ENCODE measurements at regions not wholly inside any gene's neighbourhood (a gene's known extent, or its start where the extent isn't known, plus 50 kb on each side); places are given as distances from the start of the nearest gene placed in this dataset.

DNA sequence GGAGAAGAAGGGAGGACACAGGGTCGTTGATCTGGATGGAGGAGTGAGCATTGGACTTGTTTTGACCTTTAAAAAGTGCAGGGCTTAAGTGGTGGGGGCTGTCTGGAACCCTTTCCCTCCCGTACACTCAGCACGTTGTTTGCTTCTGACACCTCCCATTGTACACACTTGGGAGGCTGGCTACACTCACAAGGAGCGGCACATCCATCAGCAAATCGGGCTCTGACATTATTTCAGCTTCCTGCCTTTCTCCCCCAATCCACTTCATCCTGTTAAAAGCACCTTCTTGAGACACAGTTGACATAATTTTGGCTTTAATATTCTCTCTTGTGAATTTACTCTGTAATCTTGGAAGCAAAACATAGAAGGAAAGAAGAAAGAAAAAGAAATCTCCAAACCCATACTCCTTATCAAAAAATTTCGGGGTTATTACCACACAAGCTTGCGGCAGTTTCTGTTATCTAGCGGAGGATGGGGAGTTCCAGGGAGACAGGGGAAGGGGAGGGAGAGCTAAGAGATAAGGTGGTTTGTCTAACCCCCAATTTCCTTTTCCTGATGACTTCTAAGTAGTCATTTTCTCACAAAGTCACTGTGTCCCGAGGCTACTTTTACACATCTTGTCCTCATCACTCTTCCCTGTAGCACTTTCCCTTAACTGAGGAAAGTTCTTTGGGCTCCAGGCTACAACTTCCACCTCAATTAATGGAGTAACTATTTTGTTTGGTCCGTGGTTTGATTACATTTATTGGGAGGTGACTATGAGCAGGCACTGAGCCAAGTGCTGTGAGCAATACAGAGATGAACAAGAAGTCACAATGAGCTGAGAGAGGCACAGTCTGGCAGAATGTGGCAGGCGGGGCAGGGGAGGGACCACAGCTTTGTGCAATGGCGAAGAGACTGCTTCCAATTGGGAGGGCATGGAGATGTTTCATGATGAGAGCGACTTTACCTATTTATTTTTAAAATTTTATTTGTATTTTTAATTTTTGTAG lies 240.1 kb upstream of the MEX3C start (continued):
- TF ChIP-seq, protein P1, sequence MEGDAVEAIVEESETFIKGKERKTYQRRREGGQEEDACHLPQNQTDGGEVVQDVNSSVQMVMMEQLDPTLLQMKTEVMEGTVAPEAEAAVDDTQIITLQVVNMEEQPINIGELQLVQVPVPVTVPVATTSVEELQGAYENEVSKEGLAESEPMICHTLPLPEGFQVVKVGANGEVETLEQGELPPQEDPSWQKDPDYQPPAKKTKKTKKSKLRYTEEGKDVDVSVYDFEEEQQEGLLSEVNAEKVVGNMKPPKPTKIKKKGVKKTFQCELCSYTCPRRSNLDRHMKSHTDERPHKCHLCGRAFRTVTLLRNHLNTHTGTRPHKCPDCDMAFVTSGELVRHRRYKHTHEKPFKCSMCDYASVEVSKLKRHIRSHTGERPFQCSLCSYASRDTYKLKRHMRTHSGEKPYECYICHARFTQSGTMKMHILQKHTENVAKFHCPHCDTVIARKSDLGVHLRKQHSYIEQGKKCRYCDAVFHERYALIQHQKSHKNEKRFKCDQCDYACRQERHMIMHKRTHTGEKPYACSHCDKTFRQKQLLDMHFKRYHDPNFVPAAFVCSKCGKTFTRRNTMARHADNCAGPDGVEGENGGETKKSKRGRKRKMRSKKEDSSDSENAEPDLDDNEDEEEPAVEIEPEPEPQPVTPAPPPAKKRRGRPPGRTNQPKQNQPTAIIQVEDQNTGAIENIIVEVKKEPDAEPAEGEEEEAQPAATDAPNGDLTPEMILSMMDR (IDR thresholded peaks at IDR 0.05; ENCODE audit: control extremely low read depth in 1 of 3, insufficient read depth in 1 of 3, low read depth in 1 of 3, low read length in 3 of 3), result no peak
